Suprapubic skin (tissue), 3 donors: ENCODE measurements at regions not wholly inside any gene's neighbourhood (a gene's known extent, or its start where the extent isn't known, plus 50 kb on each side); places are given as distances from the start of the nearest gene placed in this dataset.

Experiments used
- EP300 ChIP-seq: sonication (generic); formaldehyde crosslinking; IDR thresholded peaks from one replicate; pipeline ENCODE4 v1.6.1; 2017; ENCODE audit warnings: antibody characterized with exemption
- TF ChIP-seq, protein P1 (sequence below), 2 donors: fragments of 200-600 bp in 1 of 2; fragments of 450-650 bp in 1 of 2; sonication (generic) in 1 of 2; IDR thresholded peaks; one replicate each; pipeline ENCODE4 v1.5.1; 2016 to 2019; ENCODE audit warnings: antibody characterized with exemption in 2 of 2, mild to moderate bottlenecking in 1 of 2, moderate library complexity in 1 of 2

DNA sequence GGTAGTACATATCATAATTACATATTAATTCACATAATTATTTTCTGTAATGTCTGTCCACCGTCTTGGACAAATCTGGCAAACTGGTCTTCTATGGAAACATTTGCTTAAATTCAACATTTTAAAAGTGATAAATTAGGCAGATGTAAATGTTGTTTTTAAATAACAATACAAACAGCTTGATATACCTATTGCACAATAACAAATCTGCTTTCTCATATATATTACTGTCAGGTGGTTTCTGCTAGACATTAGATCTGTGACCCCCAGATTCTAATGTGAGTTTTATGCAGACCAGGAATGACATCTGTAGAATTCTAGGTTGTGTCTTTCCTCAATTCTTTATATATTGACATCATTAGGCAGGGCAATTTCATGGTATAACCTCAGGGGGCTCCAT, 173.3 kb downstream of the CCDC59 start:
- TF ChIP-seq, protein P1, sequence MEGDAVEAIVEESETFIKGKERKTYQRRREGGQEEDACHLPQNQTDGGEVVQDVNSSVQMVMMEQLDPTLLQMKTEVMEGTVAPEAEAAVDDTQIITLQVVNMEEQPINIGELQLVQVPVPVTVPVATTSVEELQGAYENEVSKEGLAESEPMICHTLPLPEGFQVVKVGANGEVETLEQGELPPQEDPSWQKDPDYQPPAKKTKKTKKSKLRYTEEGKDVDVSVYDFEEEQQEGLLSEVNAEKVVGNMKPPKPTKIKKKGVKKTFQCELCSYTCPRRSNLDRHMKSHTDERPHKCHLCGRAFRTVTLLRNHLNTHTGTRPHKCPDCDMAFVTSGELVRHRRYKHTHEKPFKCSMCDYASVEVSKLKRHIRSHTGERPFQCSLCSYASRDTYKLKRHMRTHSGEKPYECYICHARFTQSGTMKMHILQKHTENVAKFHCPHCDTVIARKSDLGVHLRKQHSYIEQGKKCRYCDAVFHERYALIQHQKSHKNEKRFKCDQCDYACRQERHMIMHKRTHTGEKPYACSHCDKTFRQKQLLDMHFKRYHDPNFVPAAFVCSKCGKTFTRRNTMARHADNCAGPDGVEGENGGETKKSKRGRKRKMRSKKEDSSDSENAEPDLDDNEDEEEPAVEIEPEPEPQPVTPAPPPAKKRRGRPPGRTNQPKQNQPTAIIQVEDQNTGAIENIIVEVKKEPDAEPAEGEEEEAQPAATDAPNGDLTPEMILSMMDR (IDR thresholded peaks at IDR 0.05) = no peak
- TF ChIP-seq EP300 = no peak
